ENCODE measurements at regions not wholly inside any gene's neighbourhood (a gene's known extent, or its start where the extent isn't known, plus 50 kb on each side); places are given as distances from the start of the nearest gene placed in this dataset.

DNA sequence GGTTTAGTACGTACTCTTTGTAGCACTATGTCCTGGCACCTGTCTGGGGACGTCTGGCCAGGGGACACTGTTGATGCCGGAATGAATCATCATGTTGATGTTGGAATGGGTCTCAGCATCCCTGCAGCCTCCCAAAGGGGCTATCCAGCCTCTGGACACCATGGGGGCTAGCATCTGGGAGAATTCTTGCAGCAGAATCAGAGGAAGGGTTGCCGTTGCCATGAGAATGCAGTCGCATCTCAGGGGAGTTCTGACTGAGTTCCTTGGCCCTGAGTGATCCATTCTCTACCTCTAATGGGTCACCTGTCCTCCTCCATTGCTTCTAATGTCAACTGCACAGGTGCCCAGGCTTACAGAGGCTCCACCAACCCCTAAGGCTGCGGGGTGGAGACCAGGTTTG, 129.1 kb downstream of the UQCRFS1 start:
- Histone ChIP-seq H3K27ac (no peak overlapping the region), H3K4me1 (no peaks in the 10 kb centered on the region)

DNA sequence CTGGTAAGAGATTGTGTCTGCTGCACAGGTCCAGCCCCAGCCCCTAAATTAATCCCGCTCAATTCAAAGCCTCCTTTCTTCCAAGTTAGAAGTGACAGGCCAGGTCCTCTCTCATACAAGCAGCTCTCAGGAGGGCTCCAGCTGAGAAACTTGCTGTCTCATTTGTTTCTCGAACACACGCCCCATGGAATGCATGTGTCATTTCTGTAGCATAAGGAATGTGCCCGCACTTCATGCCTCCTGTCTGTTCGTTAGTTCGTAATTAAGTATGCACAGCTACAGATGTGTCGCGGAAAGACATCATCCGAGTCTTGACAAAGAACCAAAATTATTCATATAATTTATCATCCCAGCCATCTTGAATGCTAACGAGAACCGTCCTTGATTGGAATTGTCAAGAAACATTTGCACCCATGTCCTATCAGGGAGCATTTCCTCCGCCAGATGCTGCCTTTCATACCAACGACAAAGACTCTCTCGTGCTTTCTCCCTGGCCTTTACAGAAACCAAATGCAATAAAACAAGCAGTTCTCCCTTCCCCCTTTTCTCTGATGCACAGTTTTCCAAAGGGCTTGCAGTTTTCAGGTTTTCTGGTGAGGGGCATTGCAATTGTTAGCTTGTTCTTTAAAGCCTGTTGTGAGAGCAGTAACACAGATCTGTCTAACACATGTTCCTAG, 133.5 kb downstream of the UQCRFS1 start:
- peak in 1 of 2 donors; percentile 18 for DNase-seq (ENCODE audit: low spot score in 2 of 2)
- Histone ChIP-seq H3K4me3 (no peak overlapping the region), H3K27ac (no peak overlapping the region), H3K36me3 (no peaks in the 10 kb centered on the region), H3K4me1 (no peaks in the 10 kb centered on the region), H3K27me3 (no peaks in the 10 kb centered on the region), H3K9me3 (no peaks in the 10 kb centered on the region)
- intact Hi-C loops (cut with DNase I): no loop called here
- TF ChIP-seq, protein P1, sequence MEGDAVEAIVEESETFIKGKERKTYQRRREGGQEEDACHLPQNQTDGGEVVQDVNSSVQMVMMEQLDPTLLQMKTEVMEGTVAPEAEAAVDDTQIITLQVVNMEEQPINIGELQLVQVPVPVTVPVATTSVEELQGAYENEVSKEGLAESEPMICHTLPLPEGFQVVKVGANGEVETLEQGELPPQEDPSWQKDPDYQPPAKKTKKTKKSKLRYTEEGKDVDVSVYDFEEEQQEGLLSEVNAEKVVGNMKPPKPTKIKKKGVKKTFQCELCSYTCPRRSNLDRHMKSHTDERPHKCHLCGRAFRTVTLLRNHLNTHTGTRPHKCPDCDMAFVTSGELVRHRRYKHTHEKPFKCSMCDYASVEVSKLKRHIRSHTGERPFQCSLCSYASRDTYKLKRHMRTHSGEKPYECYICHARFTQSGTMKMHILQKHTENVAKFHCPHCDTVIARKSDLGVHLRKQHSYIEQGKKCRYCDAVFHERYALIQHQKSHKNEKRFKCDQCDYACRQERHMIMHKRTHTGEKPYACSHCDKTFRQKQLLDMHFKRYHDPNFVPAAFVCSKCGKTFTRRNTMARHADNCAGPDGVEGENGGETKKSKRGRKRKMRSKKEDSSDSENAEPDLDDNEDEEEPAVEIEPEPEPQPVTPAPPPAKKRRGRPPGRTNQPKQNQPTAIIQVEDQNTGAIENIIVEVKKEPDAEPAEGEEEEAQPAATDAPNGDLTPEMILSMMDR (IDR thresholded peaks at IDR 0.05): no peak

More for the DNA sequence above, 129.1 kb downstream of the UQCRFS1 start:
- DNase-seq (ENCODE audit: low spot score in 2 of 2): no peak
- Histone ChIP-seq H3K4me3 (no peak overlapping the region), H3K27me3 (no peaks in the 10 kb centered on the region), H3K36me3 (no peaks in the 10 kb centered on the region), H3K9me3 (no peaks in the 10 kb centered on the region)
- intact Hi-C loops (cut with DNase I): no loop called here
- TF ChIP-seq, protein P1 (IDR thresholded peaks at IDR 0.05): no peak

DNA sequence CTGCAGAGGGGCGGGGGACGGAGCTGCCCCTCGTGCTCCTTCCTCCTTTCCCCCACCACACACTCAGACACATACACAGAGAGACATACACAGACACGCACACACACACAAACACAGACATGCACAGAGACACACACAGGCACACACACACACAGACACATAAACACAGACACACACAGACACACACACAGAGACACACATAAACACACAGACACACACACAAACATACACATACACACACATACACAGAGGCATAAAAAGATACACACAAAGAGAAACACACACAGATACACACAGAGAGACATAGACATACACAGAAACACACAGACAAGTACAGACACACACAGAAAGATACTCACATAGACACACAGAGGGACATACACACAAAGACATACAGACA, 136.0 kb downstream of the UQCRFS1 start:
- no peaks in the 10 kb centered on the region for H3K4me1 ChIP-seq
- TF ChIP-seq, protein P1 (IDR thresholded peaks at IDR 0.05): no peak
- H3K4me3 ChIP-seq: no peak overlapping the region
- no peaks in the 10 kb centered on the region for H3K27me3 ChIP-seq
- intact Hi-C loops (cut with DNase I): no loop called here
- DNase-seq (ENCODE audit: low spot score in 2 of 2): peak in 1 of 2 donors; percentile 5
- no peaks in the 10 kb centered on the region for H3K9me3 ChIP-seq
- no peaks in the 10 kb centered on the region for H3K36me3 ChIP-seq
- H3K27ac ChIP-seq: no peak overlapping the region

DNA sequence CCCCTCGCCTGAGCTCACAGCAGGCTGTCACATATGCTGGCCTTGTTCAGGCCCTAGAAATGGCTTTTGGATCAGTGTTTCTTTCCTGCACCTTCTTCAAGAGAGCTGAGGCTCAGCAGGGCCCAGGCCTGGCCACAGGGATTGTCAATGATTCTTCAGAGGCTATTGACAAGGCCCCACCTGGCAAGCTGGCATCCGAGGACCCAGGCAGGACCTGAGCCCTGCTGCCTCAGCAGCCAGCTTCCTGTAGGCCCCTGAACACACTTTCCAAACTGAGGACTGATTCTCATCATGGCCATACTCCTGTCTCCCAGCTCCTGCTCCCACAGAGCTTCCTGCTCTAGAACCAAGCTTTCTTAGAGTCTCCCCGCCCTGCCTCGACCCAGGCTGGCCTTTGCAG, 136.8 kb downstream of the UQCRFS1 start:
- H3K27ac ChIP-seq: no peak overlapping the region
- no peaks in the 10 kb centered on the region for H3K4me1 ChIP-seq
- intact Hi-C loops (cut with DNase I): no loop called here
- H3K9me3 ChIP-seq: no peaks in the 10 kb centered on the region
- TF ChIP-seq, protein P1 (IDR thresholded peaks at IDR 0.05): no peak
- peak in 1 of 2 donors; percentile 33 for DNase-seq (ENCODE audit: low spot score in 2 of 2)
- no peaks in the 10 kb centered on the region for H3K36me3 ChIP-seq
- no peak overlapping the region for H3K4me3 ChIP-seq
- no peaks in the 10 kb centered on the region for H3K27me3 ChIP-seq

DNA sequence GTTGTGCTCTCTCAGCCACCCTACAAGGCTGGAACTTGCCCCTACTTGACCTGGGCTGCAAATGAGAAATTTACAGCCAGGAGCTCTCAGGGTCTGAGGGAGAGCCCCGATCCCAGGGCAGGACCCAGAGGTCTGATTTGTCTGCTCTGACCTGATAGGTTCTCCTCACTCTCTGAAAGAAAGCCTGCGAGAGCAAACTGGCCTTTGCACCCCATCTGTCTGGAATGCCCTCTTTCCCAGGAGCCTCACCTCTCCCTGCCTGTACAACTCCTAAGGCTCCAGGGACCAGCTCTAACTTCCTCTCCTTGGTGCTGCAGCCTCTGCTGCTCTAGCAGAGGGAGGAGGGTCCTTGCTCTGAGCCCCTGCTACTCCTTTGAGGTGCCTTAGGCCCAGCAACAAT, 137.8 kb downstream of the UQCRFS1 start:
- no peak for DNase-seq (ENCODE audit: low spot score in 2 of 2)
- Histone ChIP-seq H3K9me3 (no peaks in the 10 kb centered on the region), H3K4me3 (no peak overlapping the region), H3K27me3 (no peaks in the 10 kb centered on the region), H3K4me1 (no peaks in the 10 kb centered on the region), H3K36me3 (no peaks in the 10 kb centered on the region), H3K27ac (no peak overlapping the region)
- TF ChIP-seq, protein P1 (IDR thresholded peaks at IDR 0.05): no peak
- intact Hi-C loops (cut with DNase I): no loop called here

DNA sequence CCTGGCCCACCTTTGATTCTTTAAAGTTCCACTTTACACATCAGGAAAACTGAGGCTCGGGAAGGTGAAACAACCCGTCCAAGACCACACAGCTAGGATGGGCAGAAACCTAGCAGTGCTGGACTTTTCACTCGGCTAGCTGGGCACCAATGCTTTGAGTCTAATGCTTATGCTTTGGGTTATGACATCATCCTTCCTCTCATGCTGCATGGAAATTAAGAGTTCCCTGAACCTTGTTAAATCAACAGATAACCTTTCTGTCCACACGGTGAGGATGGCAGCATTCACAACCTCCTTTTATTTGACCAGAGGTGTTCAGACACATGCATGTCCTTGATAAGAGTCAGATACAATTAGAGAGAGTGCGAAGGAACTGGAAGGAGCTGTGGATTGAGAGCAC, 138.4 kb downstream of the UQCRFS1 start:
- Histone ChIP-seq H3K4me3 (no peak overlapping the region), H3K36me3 (no peaks in the 10 kb centered on the region), H3K27me3 (no peaks in the 10 kb centered on the region), H3K9me3 (no peaks in the 10 kb centered on the region), H3K4me1 (no peaks in the 10 kb centered on the region), H3K27ac (no peak overlapping the region)
- DNase-seq (ENCODE audit: low spot score in 2 of 2): peak in 1 of 2 donors; percentile 22
- TF ChIP-seq, protein P1 (IDR thresholded peaks at IDR 0.05): no peak
- intact Hi-C loops (cut with DNase I): no loop called here
